ENCODE measurements at regions not wholly inside any gene's neighbourhood (a gene's known extent, or its start where the extent isn't known, plus 50 kb on each side); places are given as distances from the start of the nearest gene placed in this dataset.

DNA sequence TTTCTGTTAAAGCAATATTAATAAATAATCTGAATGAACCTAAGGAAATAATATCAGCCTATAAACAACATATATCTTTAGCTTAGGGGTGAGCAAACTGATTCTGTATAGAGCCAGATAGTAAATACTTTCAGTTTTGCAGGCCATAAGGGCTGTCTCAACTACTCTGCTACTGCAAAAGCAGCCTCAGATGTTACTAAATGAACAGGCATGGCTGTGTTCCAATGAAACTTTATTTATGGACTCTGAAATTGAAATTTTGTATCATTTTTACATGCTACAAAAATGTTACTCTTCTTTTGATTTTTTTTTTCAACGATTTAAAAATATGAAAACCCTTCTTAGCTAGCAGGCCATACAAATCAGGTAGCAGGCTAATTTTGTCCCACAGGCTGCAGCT is 212.8 kb upstream of the PRICKLE2 start:
- TF ChIP-seq POLR2A (IDR thresholded peaks at IDR 0.05): no peak
- TF ChIP-seq, protein P1, sequence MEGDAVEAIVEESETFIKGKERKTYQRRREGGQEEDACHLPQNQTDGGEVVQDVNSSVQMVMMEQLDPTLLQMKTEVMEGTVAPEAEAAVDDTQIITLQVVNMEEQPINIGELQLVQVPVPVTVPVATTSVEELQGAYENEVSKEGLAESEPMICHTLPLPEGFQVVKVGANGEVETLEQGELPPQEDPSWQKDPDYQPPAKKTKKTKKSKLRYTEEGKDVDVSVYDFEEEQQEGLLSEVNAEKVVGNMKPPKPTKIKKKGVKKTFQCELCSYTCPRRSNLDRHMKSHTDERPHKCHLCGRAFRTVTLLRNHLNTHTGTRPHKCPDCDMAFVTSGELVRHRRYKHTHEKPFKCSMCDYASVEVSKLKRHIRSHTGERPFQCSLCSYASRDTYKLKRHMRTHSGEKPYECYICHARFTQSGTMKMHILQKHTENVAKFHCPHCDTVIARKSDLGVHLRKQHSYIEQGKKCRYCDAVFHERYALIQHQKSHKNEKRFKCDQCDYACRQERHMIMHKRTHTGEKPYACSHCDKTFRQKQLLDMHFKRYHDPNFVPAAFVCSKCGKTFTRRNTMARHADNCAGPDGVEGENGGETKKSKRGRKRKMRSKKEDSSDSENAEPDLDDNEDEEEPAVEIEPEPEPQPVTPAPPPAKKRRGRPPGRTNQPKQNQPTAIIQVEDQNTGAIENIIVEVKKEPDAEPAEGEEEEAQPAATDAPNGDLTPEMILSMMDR (IDR thresholded peaks at IDR 0.05): no peak
